ENCODE measurements at regions not wholly inside any gene's neighbourhood (a gene's known extent, or its start where the extent isn't known, plus 50 kb on each side); places are given as distances from the start of the nearest gene placed in this dataset.
"Not testable (repeated sequence)": the region's sequence is repeated elsewhere in the genome, so short reads cannot be mapped to it uniquely, and the experiment has no call there.

GRCh38 chr2:88396209-88396608, 56.3 kb downstream of the FOXI3 start:
- DNase-seq (ENCODE audit: low spot score): no peak

- no peak for DNase-seq (ENCODE audit: low spot score)
Observed at GRCh38 chr2:88377641-88377991, 74.9 kb downstream of the FOXI3 start.

DNA sequence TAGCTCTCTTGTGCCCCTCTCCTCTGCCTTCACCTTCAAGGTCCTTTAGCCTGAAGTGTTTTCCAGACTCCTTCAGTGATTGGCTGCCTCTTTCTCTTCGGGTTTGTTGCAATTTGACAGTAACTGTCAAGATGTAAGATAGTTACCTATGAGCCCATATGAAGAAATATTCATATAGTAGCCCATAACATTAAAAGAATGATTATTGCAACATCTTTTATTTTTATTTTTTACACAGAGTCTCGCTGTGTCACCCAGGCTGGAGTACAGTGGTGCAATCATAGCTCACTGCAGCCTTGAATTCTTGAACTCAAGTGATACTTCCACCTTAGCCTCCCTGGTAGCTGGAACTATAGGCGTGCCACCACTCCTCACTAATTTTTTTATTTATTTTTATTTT, 80.5 kb downstream of the FOXI3 start:
- DNase-seq (ENCODE audit: low spot score): no peak

- not testable (repeated sequence) for DNase-seq (ENCODE audit: low spot score)
Observed at GRCh38 chr2:88365408-88365807, 87.1 kb downstream of the FOXI3 start.

DNA sequence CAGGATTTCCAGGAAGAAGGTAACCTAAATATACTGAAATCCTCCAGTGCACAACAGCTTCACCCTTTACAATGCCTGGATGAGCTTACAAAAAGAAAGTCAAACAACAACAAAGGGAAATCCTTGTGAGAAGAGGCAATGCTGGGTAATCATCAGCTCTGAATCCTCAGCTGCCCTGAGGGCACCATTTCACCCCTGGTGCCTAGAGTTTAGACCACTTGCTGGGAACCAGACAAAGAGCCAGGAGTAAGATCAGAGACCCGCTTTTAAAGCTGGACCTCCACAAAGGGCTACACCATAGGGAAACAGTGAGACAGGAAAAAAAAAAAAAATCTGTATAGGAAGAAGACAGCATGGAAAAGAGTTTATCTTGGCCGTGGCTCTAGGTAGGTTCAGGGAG, 97.0 kb downstream of the FOXI3 start:
- DNase-seq (ENCODE audit: low spot score): no peak

- no peak for DNase-seq (ENCODE audit: low spot score)
Observed at GRCh38 chr2:88351249-88351601, 101.3 kb downstream of the FOXI3 start.

GRCh38 chr2:88350331-88351248, 101.9 kb downstream of the FOXI3 start:
- DNase-seq (ENCODE audit: low spot score): peak; percentile 16

DNA sequence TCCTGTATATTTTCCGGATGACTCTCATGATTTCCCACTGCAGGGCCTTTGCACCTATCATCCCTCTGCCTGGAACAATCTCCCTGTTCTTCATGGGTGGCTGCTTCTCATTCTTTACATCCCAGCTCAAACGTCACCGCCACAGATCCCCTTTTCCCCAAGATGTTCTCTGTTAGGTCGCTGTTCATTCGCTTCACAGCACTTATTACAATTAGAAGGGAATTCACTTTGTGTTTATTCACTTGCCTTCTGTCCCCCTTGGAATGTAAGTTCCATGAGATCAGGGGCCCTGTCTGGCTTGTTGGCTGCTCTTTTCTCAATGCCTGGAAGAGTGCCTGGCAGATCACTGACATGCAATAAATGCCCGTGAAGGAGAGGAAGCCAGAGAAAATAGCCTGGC, 106.7 kb downstream of the FOXI3 start:
- no peak for DNase-seq (ENCODE audit: low spot score)

DNA sequence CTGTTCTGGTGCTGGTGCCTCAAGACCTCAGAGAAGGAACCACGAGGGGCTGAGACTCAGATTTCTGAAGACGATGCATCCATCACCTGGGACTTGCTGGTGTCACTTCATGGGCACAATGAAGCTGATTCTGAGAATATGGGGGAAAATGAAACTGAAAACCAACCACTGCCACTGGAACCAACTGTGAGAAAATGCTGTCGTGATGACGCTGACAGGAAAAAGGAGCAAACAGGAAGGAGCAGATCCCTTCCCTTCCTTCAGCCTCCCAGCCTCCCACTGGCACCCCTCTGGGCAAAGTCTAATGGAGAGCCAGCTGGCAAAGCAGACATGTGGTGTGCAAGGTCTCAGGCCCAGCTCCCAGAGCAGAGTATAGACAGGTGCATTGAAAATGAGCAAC, 109.7 kb downstream of the FOXI3 start:
- DNase-seq (ENCODE audit: low spot score): no peak

- DNase-seq (ENCODE audit: low spot score): no peak
Observed at GRCh38 chr2:88334418-88334817, 118.1 kb downstream of the FOXI3 start.

DNA sequence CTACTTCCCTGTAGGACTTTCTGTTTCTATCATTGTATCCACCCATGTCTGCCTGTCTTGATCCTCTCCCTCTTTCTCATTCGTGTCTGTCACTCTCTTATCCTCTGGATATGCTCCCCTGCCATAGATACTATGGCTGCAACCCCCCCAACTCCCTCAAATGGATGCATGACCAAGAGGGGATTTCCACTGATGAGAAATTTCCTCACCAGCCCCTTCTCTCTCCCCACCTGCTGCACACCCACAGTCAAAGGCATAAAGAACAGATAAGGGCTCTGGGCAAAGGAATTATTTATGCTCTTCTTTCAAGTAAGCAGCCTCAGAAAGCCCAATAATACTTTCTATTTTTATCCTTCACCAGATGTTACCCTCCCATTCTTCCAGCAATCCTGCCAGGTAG, 121.3 kb downstream of the FOXI3 start:
- DNase-seq (ENCODE audit: low spot score): no peak

DNA sequence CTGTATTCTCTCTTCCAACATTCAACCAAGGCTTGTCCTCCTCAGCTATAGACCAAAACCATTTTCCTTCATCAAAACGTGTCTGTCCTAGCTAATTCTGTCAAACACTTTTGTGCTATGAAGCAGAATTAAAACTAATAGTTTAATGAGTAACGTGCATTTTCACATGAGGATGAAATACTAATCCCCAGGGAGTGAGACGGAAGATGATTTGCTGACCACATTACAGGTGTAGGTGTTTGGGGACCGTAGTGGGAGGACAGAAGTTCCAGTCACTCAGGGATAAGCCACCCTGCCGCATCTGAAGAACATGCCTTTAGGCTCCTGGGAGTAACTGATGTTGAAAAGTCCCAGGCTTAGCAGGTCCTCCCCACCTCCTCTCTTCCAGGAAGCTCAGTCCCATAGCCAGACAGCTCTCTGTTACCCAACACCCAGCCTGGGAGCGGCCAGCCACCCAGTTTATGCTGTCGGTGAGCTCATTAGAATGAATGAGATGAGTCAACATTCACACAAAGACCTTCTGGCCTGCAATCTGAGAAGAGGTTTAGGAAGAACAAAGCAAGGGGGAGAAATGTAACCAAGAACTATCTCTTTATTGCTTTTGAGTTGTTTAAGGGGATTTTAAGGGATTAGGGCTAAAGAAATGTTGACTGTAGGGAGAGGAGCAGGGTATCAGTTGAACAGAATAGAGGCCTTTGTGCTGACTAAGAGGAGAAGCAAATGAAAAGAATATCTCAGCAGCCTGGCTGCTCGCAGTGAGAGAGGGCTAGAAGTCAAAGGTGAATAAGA, 122.5 kb downstream of the FOXI3 start:
- no peak for DNase-seq (ENCODE audit: low spot score)

GRCh38 chr2:88321449-88322248, 130.8 kb downstream of the FOXI3 start:
- no peak for DNase-seq (ENCODE audit: low spot score)

GRCh38 chr2:88320076-88320773, 132.3 kb downstream of the FOXI3 start:
- no peak for DNase-seq (ENCODE audit: low spot score)

DNA sequence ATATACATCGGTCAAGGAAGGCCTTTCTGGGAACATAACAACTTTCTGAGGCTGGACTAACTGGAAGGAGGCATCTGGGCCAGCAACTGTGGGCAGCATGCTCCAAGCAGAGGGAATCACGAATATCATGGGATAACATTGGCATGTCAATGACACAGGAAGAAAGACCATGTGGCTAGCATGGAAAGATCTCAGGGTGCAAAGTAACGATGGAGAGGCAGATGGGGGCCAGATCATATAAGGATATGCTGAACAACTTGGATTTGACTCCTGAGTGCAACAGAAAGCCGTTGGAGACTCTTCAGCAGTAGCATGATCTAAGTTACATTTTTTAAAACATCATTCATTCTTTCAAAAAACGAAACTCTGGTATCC, 133.6 kb downstream of the FOXI3 start:
- DNase-seq (ENCODE audit: low spot score): no peak

DNA sequence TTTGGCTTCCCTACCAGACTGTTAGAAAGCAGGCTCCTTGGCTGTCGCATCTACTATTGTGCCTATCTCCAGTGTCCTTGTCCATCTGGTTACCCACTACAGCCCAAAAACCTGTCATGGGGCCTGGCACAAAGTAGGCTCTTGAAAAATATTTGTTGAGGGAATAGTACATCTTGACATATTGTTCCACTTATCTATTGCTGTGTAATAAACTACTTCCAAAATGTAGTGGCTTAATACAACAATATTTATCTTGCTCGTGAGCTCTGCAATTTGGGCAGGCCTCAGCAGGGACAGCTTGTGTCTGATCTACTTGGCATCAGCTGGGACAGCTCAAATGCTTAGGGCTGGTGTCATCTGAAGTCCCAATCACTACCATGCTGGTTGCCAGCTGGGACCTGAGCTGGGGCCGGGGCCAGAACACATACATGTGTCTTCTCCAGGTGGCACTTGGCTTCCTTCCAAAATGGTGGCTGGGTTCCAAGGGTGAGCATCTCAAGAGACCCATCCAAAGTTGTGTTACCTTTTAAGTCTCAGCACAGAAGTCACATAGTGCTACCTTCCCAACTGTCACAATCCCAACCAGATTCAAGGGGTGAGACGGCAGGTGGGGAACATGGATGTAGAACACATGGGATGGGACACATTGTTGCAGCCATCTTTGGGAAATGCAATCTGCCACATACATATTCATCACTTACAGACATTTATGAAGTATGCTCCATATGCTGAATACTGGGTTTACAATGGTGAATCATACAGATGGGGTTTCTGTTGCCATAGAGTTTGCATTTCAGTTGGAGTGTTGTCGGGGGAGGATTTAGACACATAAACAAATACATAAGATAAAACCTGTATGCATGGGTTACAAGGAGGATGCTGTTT, 134.2 kb downstream of the FOXI3 start:
- no peak for DNase-seq (ENCODE audit: low spot score)

DNA sequence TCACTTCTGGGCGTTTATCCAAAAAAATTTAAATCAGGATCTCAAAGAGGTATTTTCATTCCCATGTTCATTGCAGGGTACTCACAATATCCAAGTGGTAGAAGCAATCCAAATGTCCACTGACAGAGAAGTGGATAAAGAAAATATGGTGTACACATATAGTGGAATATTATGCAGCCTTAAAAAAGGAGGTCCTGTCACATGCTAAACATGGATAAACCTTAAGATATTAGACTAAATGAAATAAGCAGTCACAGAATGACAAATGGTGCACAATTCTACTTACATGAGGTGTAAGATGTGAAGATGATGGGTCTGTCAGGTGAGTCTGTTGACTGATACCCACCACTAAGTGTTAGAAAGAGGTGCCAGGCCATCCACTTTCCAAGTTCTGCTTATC, 140.6 kb downstream of the THNSL2 start:
- no peak for DNase-seq (ENCODE audit: low spot score)

DNA sequence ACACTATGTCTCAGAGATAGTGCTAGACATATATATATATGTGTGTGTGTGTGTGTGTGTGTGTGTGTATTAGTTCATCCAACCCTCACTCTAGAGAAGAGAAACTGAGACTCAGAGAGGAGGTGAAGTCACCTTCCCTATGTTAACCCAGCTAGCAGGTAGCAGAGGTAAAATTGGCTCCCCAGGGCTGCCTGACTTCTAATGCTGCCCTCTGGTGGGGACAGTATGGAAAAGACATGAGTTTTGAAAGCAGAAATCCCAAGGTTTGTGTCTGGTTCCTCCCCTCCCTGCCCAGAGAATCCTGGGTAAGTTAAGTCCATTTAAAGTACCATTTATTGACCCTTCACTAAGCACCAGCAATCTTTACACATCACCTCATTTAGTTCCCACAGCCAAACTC, 137.7 kb downstream of the THNSL2 start:
- no peak for DNase-seq (ENCODE audit: low spot score)

- DNase-seq (ENCODE audit: low spot score): no peak
Observed at GRCh38 chr2:88303865-88304264, 133.7 kb downstream of the THNSL2 start.

DNA sequence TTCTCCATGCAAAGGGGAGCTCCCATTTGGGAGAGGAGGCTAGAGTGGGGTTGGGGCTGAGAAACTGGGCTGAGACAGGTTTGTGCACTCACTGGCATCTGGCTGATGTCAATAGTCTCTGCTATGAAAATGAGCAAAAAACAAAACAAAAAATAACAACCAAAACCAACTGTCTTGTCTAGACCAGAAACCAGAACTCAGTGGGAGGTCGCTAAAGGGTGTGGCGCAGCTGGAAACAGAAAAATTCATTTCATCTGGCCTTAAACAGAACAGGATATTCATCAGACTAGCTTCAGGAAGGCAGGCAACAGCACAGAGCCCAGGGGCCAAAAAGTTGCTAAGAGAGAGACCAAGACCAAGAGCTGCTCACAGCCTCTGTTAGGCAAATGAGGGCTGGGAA, 126.1 kb downstream of the THNSL2 start:
- DNase-seq (ENCODE audit: low spot score): no peak

Measured in hepatic stellate cell (primary cell).